Mucosa of descending colon (tissue), 3 donors: ENCODE measurements at regions not wholly inside any gene's neighbourhood (a gene's known extent, or its start where the extent isn't known, plus 50 kb on each side); places are given as distances from the start of the nearest gene placed in this dataset.

ENCODE experiments used
- ATAC-seq: fragments of 200-7000 bp; cut with Tn5 transposase; one replicate; pipeline ENCODE4 v1.9.1; 2020; ENCODE audit warnings: mild to moderate bottlenecking, moderate library complexity
- DNase-seq, 3 donors: peaks; one replicate each; pipeline ENCODE4 v3.0.0-alpha.2; 2020
- H3K36me3 ChIP-seq: fragments of 200-600 bp; one replicate; pipeline ENCODE4 v1.8.0; 2021; ENCODE audit warnings: low read depth, mild to moderate bottlenecking
- H3K4me1 ChIP-seq: fragments of 200-600 bp; one replicate; pipeline ENCODE4 v1.8.0; 2021; ENCODE audit warnings: low read depth, mild to moderate bottlenecking
- H3K4me3 ChIP-seq: fragments of 200-600 bp; one replicate; pipeline ENCODE4 v1.8.0; 2021; ENCODE audit warnings: mild to moderate bottlenecking
- H3K9me3 ChIP-seq: fragments of 200-600 bp; one replicate; pipeline ENCODE4 v1.8.0; 2021; ENCODE audit warnings: mild to moderate bottlenecking
- CTCF ChIP-seq: fragments of 200-600 bp; IDR thresholded peaks from one replicate; pipeline ENCODE4 v1.8.0; 2022; ENCODE audit warnings: antibody characterized with exemption, mild to moderate bottlenecking
- intact Hi-C, 2 donors: fragments of 100-400 bp; cut with DNase I in 1 of 2; cut with micrococcal nuclease in 1 of 2; formaldehyde crosslinking; loops; one replicate each; pipeline versions ENCODE4 v1.11.0 to v1.11.1; 2022; cut with DNase I, micrococcal nuclease
- donor health status: DM: no; HTN: no; CAD: no; lungs with moderate emphysema.
- donor health status: DM: no; HTN: no; CAD: no.
- donor health status: DM: no; HTN: yes; CAD: no.

GRCh38 chrX:42107495-42108488 is 184.4 kb upstream of the CASK start:
- no peaks in the 10 kb centered on the region for H3K4me1 ChIP-seq
- peak in 1 of 3 donors; percentile 11 for DNase-seq
- H3K4me3 ChIP-seq = no peak overlapping the region
- H3K36me3 ChIP-seq = no peaks in the 10 kb centered on the region
- no peak for TF ChIP-seq CTCF
- H3K9me3 ChIP-seq = no peaks in the 10 kb centered on the region
- intact Hi-C loops = no loop called here
- peak; percentile 92 for ATAC-seq

- no peaks in the 10 kb centered on the region for H3K36me3 ChIP-seq
- no peak for ATAC-seq
- TF ChIP-seq CTCF = no peak
- H3K4me3 ChIP-seq = no peak overlapping the region
- no peak for DNase-seq
- no peaks in the 10 kb centered on the region for H3K9me3 ChIP-seq
- H3K4me1 ChIP-seq = no peaks in the 10 kb centered on the region
- intact Hi-C loops = no loop called here
Measured at GRCh38 chrX:42106556-42106955, 183.2 kb upstream of the CASK start.

GRCh38 chrX:42102586-42103282 is 179.4 kb upstream of the CASK start:
- Histone ChIP-seq H3K9me3 (no peaks in the 10 kb centered on the region), H3K4me3 (no peak overlapping the region), H3K36me3 (no peaks in the 10 kb centered on the region), H3K4me1 (no peaks in the 10 kb centered on the region)
- TF ChIP-seq CTCF = no peak
- intact Hi-C loops = no loop called here
- ATAC-seq (no peak), DNase-seq (no peak)

- Histone ChIP-seq H3K36me3 (no peaks in the 10 kb centered on the region), H3K4me3 (no peak overlapping the region), H3K4me1 (no peaks in the 10 kb centered on the region), H3K9me3 (no peaks in the 10 kb centered on the region)
- intact Hi-C loops = no loop called here
- DNase-seq (no peak), ATAC-seq (no peak)
- no peak for TF ChIP-seq CTCF
Measured at GRCh38 chrX:42098900-42099299, 175.5 kb upstream of the CASK start.

GRCh38 chrX:42097486-42097885 is 174.1 kb upstream of the CASK start:
- no peak for DNase-seq
- TF ChIP-seq CTCF = no peak
- Histone ChIP-seq H3K36me3 (no peaks in the 10 kb centered on the region), H3K4me1 (no peaks in the 10 kb centered on the region), H3K9me3 (no peaks in the 10 kb centered on the region), H3K4me3 (no peak overlapping the region)
- intact Hi-C loops = no loop called here
- ATAC-seq = no peak
